COLO668 (cell line): ENCODE measurements at regions not wholly inside any gene's neighbourhood (a gene's known extent, or its start where the extent isn't known, plus 50 kb on each side); places are given as distances from the start of the nearest gene placed in this dataset.

Source experiments
- DNase-seq: peaks from one replicate; lab custom pipeline; 2025; ENCODE audit not compliant: unreplicated experiment; lab: John Stamatoyannopoulos, UW

DNA sequence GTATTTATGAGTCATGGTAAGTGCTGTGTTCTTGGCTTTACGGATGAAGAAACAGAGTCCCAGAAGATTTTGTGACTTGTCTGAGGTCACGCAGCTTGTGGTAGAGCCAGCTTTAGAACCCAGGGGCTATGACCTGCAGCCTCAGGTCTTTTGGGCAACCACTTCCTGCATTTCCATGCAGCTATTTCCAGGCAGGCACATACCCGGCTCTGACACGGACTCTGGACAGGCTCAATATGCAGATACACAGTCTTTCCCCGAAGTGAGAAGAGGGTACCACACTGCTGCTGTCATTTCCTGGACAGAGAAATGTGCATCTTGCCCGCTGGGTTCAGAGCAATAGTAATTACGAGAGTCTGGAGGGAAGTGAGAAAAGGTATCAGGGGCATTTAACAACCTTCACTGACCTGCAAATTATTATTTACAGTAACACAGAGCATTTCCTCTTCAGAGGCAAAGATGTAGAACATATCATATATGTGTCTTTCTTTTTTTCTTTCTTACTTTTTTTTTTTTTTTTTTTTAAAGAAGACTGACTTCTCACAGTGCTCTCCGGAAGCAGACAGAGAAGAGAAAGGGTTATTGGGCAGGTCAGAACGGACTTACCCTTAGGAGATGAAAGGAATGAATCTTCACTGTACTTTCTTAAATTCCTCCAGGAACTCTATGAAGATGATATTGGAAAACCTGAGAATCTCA lies 185.1 kb downstream of the CLIC5 start:
- no peak for DNase-seq

DNA sequence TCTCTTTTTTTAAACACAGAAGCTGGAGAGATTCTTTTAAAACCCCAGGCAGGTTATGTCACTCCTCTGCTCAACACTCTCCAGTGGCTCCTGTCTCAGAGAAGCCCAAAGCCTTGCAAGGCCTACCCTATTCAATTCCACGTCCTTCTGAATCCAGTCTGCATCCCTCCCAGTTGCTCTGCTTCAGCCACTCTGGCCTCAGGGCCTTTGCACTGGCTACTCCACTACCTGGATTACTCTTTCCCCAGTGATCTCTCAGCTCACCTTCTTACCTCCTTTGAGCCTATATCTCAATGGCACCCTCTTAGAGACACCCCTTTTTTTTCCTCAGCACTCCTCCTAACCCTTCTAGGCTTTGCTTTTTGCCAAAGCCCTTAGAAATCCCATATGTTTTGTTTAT lies 185.8 kb downstream of the CLIC5 start:
- DNase-seq, result no peak

DNA sequence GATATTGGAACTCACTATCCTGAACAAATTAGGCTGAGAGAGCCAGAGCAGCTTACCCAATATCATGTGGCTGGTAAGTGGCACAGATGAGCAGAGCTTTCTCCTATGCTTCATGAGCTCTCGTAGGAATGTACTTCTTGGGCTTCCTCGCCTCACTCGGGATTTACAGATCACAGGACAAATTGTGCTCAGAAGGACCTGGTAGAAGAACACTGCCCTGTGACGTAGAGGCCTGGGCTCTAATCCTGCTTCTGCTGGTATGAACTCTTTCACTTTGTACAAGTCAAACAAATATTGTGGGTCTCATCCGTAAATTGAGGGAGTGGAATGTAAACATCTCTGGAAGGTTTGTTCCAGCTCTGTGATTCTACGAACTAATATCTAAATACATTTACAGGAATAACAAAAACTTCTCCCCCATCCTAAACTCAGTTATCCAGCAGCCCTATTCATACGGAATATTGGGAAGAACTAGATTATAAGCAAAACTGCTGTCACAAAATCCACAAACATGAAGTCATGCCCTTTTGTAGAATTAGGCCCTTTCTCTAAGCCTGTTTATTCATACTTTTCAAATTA lies 187.6 kb downstream of the CLIC5 start:
- no peak for DNase-seq

DNA sequence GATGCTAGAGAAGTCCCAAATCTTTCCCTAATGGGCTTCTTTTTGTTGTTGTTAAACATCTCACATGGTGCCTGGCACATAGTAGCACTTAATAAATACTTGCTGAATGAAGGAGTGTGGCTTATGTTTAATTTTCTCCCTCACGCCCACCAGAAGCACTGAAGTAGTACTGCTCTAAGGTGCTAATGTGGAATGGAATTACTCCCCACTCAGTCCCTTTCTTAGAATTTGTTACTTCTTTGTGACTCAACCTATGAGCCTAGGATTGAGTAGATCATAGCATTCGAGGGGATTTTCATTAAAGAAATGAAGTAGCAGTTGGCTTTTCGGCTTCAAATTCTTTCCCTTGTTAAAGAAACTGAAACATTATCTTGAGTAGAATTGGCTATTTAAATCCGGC lies 192.8 kb downstream of the CLIC5 start:
- no peak for DNase-seq

DNA sequence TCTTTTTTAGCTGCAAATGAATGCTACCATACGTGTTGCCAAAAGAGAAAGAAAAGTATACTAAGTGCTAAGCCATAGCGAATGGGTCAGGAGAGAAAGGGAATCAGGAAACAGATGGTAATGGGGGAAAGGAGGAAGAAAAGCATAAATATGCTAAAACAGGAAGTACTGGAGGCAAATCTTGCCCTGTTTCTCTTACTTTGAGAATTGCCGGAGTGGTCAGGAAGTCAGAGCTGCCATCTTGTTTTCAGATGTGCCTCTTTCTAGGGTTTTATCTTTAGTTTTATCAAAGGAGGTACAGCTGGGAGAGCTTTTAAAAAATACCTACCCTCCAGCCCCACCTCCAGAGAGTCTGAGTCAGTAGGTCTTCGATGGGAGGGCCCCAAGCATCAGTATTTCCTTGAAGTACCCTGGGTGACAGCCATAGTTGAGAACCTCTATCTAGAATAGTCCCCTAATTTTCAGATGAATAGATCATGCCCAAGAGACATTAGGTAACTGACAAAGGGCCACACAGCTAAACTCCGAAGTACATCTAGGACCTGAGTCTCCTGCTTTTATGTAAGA lies 193.3 kb downstream of the CLIC5 start:
- no peak for DNase-seq

DNA sequence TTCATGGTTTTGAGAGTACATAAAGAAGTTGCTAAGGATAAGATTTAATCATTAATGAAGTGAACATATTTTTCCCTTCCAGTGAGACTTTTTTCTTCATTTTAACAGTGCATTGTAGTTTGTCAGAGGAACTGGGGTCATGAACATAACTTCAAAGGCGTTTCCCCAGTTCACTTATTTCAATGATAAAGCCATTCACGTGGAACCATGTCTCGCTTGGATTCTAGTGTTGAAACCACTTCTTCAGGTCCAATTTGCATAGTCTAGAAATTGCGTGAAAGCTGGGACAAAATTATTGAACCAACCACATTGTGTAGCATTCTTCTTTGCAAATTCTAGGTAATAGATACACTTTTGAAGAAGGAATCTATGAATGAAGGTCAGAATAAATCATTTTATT lies 197.0 kb downstream of the CLIC5 start:
- DNase-seq, result no peak

DNA sequence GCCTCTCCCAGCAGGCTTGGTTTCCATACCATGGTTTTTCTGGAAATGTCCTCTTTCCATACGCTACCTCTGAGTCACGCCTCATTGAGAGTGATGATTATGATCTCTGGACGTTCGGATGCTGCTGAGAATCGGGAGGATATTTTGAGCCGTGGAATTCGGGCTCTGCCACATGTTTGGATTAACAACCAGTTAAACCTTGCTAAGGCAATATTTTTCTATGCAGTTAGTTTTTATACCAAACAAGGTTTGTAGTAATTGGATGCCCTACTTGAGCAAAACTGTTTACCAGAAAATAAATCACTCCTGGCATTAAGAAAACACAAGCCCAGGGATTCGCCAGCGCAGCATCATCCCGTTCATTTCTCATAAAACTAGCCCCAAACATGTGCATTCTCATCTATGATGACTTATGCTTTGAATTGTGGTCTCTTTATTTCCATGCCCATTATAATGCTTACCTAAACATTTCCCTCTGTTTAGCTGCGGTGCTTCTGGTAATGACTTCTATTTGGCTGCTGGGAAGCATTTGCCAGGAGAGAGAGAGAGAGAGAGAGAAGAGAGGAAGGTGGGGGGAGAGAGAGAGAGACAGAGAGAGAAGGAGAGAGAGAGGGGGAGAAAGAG lies 198.9 kb downstream of the CLIC5 start:
- DNase-seq, result no peak

DNA sequence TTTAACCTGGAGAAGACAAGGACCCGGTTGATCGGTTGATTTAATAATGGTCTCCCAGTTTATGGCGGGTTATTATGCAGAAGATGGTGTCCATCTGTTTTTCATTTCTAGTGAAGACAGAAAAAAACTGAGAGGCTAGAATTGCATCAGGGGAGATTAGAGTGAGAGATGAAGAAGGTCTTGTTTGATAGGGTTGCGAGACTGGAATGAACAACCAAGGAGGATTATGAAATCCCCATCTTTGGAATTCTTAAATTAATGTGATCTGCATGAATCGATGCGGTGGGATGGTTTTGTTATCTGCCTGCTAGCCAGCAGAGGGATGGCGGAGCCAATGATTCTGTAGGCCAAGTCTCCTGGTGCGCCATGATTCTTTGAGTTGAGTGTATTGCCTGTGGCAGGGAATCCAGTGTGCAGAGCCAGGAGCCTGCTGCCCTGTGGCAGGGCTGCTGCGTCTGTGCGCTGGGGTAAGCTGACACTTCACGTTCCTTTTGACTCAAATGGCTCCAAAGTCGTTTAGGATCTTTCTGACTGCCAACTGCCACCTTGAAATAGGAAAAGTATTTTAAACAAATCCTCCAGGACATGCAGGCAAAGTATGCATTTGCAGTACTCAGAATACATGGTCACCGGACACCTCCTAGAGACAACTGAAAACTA lies 200.1 kb downstream of the CLIC5 start:
- no peak for DNase-seq

DNA sequence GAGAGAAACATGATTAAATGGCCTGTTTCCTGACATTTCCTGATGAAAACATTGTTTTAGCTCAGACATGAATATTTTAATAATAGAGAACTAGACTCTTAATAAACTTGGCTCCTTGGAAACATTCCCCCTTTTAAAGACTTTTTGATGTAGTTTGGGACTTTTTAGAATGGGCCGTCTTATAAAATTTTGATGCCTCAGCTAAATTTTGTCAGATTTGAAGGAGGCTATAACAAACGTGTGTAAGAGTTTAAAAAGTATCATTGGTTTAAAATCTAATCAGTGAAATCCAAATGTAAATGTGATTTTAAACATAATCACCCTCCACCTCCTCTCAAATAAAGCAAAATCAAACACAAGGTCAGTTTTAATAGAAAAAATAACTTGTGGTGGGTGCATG lies 200.9 kb downstream of the CLIC5 start:
- DNase-seq, result no peak

DNA sequence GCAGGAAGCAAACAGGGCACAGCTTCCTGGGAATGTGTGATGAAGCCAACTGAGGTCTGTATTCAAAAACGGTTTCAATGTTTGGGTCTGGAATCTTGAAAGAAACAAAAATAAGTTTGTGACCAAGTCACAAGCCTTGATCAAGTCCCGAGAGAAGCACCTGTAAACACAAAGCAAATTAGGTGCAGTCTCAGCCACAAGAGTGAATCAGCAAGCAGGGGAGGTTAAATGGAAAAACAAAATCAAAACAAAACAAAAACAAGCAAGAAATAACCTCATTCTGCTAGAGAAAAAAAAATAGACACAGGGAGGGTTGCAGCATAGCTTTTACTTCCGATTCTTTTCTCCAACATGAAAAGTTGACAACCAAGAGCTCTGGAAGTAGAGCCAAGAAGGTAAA lies 201.7 kb downstream of the CLIC5 start:
- no peak for DNase-seq

DNA sequence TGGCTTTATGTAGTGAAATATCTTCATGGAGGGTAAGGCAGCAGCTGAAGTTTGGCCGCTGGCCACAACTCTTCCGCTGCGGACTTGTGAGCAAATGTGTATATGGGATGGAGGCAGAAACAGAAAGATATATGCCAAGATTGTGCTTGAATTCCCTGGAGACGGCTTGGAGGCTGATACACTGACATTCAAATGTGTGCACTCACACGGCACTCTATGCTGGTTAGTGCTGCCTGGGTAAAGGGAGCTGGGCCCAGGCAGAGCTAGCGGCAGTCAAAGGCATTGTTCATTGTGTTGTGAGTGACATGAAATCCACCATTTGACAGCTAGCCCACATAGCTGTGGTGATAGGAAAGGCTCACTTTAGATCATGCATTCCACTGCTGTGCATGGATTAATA lies 202.7 kb downstream of the CLIC5 start:
- no peak for DNase-seq

DNA sequence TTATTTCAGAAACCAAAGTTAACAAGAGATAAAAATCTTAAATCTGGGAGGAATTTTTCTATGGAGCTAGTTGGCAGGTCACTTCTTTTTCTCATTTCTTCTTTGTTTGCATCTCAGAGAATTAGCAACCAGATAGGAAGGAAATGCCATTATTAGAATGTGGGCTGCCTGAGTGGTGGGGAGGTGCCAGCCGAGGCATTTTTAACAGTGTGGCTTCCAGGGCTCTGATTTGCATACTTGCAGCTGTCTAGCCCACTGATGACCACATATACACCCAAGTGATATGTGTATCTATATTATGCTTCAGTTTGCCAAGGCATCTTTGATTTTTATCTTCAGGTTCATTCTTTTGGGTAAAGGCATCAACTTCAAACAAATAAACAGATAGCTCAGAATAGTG lies 206.7 kb downstream of the CLIC5 start:
- DNase-seq, result no peak

DNA sequence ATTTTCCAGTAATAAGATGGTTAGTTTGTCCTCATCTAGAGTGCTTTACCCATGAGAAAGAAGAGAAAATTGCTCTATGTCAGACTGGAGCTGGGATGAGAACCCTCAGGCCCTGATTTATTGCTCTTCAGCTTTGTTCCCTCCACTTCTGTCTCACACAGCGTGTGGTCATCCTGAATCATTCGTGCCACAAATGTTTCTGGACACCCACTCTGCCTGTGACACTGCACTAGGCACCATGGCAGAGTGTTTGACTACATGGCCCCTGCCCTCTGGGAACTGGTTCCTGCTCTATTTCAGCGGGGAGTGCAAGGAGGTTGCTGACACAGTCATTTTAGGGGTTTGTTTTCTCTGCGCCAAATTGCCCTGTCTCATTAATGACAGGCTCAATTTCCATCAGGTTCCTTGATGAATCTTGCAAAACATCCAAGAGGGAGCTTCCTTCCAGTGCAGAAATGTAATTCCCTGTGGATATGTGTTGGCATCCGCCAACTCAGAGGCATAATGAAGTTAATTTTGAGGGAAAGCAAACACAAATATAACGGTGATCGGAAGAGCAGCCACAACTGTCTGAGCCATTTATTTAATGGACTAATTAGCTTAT lies 207.5 kb downstream of the CLIC5 start:
- no peak for DNase-seq

DNA sequence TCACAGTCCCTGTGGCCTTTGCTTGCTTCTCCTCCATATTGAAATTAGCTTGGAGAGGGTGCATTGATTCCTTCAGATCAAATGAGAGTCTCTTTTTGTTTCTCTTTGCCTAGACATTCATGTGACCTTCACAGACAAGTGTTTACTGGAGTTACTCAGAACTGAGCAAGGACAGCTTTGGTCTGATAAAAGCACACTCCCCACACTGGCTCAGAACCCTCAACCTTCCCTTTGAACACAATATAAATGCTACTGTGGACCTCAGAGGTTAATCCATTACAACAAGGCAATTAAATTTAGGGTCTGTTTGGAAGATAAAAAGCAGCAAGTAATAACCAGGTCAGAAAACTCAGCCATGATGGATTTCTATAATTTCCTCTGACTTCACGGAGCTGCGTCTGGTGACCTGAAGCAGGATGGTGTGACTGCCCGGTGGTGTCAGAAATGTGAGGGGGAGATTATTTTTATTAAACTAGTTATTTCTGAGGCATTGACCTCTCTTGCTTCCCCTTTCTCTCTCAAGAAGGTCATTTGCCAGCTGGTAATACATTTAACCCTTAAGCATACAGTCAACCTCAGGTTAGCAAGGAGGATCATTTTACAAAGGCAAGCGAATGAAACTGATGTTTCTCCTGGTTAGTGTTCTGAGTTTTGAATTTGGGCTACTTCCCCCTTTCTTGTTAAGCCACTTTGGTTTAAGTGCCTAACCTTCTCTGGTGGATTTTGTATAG lies 208.2 kb downstream of the CLIC5 start:
- DNase-seq, result no peak

DNA sequence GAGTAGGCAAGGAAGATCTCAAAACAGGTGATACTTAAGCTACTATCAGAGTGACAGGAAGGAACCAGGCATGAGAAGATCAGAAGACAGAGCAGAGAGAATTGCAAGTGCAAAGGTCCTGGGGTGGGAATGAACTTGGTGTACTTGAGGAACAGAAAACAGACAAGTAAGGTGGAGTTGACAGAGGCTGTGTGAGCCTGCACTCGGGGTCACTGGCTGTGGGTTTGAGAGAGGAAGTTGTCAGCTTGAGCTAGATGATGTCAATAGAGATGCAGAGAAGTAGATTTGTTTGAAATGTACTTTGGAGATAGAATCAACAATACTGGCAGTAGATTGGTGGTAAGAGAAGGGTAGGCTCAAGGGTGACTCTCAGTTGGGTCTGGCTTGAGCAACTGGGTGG lies 209.5 kb downstream of the CLIC5 start:
- no peak for DNase-seq

DNA sequence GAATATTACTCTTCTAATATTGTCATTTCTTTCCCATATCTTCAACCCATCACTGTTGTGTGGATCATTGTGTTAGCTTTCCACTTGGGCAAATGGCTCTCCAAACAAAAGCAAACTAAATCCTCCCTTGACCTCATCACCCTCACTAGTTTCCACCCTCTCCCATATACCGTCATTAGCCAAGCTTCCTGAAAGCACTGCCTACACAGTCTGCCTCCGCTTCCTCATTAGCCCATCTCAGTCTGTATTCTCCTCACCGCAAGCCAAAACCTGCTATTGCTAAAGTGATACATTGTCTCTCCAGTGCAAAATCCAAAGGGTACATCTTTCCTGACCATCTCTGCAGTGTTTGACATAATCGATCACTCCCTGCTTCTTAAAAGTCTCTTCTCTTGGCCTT lies 212.6 kb downstream of the CLIC5 start:
- DNase-seq, result no peak

DNA sequence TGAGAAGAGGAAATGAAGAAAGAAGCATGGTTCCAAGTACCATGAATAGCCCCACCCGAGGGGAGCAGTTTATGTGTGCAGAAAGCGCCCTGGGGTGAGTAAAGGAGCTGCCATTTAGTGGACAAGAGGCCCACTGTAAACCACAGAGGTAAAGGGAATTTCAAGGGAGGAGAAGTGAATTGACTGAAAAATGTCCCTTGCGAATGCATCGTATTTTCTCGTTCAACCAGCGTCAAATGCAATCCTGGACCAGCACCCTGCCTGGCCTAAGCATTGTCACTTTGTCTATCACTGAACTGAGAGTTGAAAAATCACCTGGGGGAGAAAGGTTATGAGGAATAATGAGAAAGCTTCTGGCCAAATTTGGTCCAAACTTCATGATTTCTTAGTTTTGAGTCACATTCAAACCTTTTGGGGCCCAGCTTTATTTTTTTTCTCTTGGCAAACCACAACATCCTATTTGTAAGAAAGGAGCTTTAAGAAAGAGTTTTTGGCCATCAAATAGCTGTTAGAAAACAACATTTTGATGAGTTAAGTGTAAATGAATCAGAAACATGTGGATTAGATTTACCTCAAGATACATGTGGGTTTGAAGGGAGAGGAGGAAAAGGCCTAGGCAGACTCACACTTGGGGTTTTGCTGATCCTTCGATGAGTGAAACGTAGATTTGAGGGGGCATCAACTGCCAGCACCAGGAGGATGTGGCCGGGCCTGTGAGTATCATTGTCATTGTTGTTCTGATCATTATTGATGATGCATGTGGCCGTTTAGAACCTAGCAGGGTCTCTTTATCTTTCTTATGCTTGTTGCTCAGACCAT lies 214.0 kb downstream of the CLIC5 start:
- no peak for DNase-seq

DNA sequence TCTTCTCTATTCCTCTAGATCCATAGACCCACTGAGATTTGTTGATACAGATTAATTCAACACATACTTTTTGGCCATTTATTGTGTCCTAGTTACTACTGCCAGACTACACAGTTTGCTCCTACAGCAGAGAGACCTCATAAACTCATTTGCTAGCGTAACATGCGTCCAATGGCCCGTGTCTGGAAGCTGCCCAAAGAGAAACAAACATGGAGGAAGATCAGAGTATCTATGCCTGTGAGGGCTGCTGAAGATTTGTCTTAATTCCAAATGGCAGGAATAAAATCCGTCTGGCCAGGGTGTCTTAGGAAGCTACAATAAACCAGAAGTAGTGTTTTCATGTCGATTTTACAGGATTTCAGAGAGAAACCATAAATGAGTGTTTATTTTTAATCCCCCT lies 214.7 kb downstream of the CLIC5 start:
- no peak for DNase-seq

DNA sequence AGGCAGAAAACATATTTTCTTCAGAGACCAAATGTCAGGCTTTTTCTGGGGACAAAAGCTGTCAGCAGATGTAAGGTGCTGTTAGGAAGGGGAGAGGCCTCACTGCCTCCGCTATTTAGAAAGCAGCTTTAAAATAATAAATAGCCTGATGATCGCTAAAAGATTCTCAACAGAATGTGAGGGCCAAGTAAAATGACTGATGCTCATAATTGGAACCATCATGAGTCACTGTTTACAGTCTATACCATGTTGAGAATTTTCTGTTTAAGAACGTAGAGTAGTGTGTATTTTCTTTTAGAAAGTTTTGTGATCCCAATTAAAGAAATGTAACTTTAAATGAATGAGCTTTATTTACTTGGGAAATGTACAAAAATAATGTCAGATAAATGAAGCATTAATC lies 220.0 kb downstream of the CLIC5 start:
- DNase-seq, result no peak

DNA sequence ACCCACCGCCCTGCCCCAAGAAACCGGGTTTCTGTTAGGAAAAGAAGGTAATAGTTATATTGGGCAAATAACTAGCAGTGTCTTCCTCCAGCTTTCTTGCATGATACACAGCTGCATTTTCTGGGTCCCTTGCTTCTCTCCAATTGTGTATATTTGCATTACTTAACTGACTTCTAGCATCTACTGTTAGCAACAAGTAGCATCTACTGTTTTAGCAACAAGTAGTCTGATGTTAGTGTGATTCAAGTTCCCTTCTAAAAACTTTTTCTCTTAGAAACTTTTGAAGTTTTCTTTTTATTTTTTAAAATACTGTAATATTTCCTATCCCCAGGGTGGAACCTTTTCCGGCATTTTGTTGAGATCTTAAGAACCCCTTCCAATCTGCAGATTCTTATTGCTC lies 221.2 kb downstream of the CLIC5 start:
- DNase-seq, result no peak
